ENCODE measurements at regions not wholly inside any gene's neighbourhood (a gene's known extent, or its start where the extent isn't known, plus 50 kb on each side); places are given as distances from the start of the nearest gene placed in this dataset.

DNA sequence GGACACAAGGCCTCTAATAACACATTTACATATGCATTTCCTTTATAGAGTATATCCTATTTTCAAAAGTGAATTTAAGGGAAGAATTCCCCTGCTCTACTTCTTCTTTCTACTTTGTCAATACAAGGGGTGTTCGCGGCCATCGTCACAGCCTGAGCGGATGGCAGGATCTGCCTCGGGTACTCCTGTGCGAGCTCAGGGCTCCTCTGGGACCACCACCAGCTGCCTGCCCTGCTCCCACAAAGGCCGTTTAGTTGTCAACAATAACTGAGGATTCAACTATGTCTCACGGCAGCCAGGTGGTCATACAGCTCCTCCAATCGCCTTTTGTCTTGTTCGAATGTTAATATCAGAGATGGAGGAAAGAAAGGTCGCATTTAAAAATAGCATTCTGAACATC is 228.2 kb upstream of the TENM3 start:
- no peak for TF ChIP-seq POLR2A (IDR thresholded peaks at IDR 0.05)
- TF ChIP-seq, protein P1, sequence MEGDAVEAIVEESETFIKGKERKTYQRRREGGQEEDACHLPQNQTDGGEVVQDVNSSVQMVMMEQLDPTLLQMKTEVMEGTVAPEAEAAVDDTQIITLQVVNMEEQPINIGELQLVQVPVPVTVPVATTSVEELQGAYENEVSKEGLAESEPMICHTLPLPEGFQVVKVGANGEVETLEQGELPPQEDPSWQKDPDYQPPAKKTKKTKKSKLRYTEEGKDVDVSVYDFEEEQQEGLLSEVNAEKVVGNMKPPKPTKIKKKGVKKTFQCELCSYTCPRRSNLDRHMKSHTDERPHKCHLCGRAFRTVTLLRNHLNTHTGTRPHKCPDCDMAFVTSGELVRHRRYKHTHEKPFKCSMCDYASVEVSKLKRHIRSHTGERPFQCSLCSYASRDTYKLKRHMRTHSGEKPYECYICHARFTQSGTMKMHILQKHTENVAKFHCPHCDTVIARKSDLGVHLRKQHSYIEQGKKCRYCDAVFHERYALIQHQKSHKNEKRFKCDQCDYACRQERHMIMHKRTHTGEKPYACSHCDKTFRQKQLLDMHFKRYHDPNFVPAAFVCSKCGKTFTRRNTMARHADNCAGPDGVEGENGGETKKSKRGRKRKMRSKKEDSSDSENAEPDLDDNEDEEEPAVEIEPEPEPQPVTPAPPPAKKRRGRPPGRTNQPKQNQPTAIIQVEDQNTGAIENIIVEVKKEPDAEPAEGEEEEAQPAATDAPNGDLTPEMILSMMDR (IDR thresholded peaks at IDR 0.05), result no peak
- Histone ChIP-seq H3K36me3 (no peaks in the 10 kb centered on the region), H3K4me1 (no peaks in the 10 kb centered on the region), H3K4me3 (no peak overlapping the region), H3K27ac (no peak overlapping the region), H3K27me3 (no peaks in the 10 kb centered on the region), H3K9me3 (no peaks in the 10 kb centered on the region)
- ATAC-seq (no peak), DNase-seq (no peak)
- intact Hi-C loops (cut with DNase I), result no loop called here
- WGBS, 4 donors, result 86 to 92% (median 88%) methylated on average over 11 of the region's 11 CpGs

DNA sequence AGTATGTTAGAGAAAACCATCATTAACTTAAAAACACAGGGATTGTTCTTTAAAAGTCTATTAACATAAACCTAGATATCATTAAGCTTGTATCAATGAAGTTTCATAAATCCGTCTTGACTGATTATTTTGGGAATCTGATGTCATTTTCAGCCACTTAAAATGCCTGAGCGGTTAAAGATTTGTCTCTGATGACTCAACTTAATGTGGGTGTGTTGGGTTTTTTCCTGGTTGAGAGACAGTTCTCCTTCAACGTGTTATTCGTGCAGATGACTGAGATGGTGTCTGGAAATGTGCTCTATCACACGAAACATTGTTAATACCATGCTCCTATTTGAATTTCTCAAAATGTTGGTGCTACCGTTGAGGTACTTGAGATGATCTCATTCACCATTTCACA is 227.3 kb upstream of the TENM3 start:
- 66 to 77% (median 70%) methylated on average over 6 of the region's 6 CpGs for WGBS, 4 donors
- H3K27me3 ChIP-seq, result no peaks in the 10 kb centered on the region
- ATAC-seq, result no peak
- no peak overlapping the region for H3K27ac ChIP-seq
- no peaks in the 10 kb centered on the region for H3K9me3 ChIP-seq
- DNase-seq, result no peak
- H3K4me3 ChIP-seq, result no peak overlapping the region
- H3K36me3 ChIP-seq, result no peaks in the 10 kb centered on the region
- no peak for TF ChIP-seq POLR2A (IDR thresholded peaks at IDR 0.05)
- TF ChIP-seq, protein P1 (IDR thresholded peaks at IDR 0.05), result no peak
- intact Hi-C loops (cut with DNase I), result no loop called here
- H3K4me1 ChIP-seq, result no peaks in the 10 kb centered on the region

DNA sequence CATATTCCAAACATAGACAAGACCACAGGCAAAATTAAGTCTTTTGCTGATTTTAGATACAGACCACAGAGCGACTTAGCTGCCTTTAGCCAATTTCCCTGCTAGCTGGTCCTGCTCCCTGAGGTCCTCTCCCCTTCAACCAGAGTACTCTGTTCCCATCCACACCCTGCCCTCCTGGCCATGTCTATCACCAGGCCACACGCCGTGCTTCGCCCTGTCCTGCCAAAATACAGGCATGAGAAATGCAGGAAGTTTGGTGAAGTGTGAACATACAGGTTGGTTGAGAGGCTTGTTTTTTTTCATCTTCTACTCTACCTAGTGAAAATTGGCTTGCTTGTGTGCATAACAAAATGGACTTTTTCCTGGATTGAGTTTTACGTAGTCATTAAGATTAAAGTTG is 226.2 kb upstream of the TENM3 start:
- intact Hi-C loops (cut with DNase I), result no loop called here
- 88 to 94% (median 90%) methylated on average over 5 of the region's 5 CpGs for WGBS, 4 donors

DNA sequence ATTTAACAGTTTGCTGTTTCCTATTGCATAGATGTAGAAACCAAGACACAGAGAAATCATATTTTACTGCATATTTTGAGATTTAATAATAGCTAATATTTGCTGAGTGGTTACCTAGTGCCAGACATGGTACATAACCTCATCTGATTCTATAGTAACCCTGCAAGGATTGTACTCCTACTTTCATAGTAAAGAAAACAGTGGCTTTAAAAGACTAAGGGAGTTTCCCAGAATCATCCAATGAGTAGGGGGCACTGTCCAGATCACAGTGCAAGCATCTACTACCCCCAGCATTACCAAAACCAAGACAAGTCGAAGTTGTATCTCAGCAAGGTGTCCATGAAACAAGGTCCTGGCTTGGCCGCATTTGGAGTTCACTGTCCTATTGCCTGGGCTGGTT is 224.5 kb upstream of the TENM3 start:
- WGBS, 4 donors, result 82 to 89% (median 86%) methylated on average over 2 of the region's 2 CpGs
- no peak for ATAC-seq

More for the DNA sequence above, 226.2 kb upstream of the TENM3 start:
- no peaks in the 10 kb centered on the region for H3K4me1 ChIP-seq
- H3K36me3 ChIP-seq, result no peaks in the 10 kb centered on the region
- no peaks in the 10 kb centered on the region for H3K27me3 ChIP-seq
- no peak overlapping the region for H3K27ac ChIP-seq
- ATAC-seq, result no peak
- DNase-seq, result no peak
- no peak for TF ChIP-seq POLR2A (IDR thresholded peaks at IDR 0.05)
- TF ChIP-seq, protein P1 (IDR thresholded peaks at IDR 0.05), result no peak
- no peak overlapping the region for H3K4me3 ChIP-seq
- no peaks in the 10 kb centered on the region for H3K9me3 ChIP-seq

More for the DNA sequence above, 224.5 kb upstream of the TENM3 start:
- Histone ChIP-seq H3K27ac (no peak overlapping the region), H3K9me3 (no peaks in the 10 kb centered on the region), H3K4me3 (no peak overlapping the region), H3K4me1 (no peaks in the 10 kb centered on the region), H3K36me3 (no peaks in the 10 kb centered on the region), H3K27me3 (no peaks in the 10 kb centered on the region)
- TF ChIP-seq, protein P1 (IDR thresholded peaks at IDR 0.05), result no peak
- TF ChIP-seq POLR2A (IDR thresholded peaks at IDR 0.05), result no peak
- intact Hi-C loops (cut with DNase I), result no loop called here
- DNase-seq, result no peak

Data from heart left ventricle (tissue), 16 donors.